HepG2 (cell line): ENCODE measurements at regions not wholly inside any gene's neighbourhood (a gene's known extent, or its start where the extent isn't known, plus 50 kb on each side); places are given as distances from the start of the nearest gene placed in this dataset.

Experiments used
- ATAC-seq: fragments of 200-7000 bp; cut with Tn5 transposase; 3 replicates; pipeline ENCODE4 v1.9.1; 2020; ENCODE audit warnings: mild to moderate bottlenecking, moderate library complexity
- BruUV-seq: library from RNA; stranded (reverse); fragments of 400-500 nt; replicated peaks from 2 replicates; lab custom pipeline; 2021; lab: Mats Ljungman, UMichigan
- CTCF ChIA-PET: fragments of 300-600 bp; formaldehyde crosslinking; extraction: SDS; loops from one replicate; lab custom pipeline; 2021; ENCODE audit warnings: low total read pairs, inconsistent platforms, low intra/inter-chr PET ratio; lab: Yijun Ruan, JAX
- POLR2A ChIA-PET: fragments of 350-600 bp; sonication (Branson Sonifier 250); formaldehyde crosslinking; loops from one replicate; lab custom pipeline; 2020; ENCODE audit warnings: antibody characterized with exemption, inconsistent platforms; lab: Yijun Ruan, JAX
- DNase-seq: peaks from one replicate; pipeline ENCODE4 v3.0.0-alpha.2; 2015; ENCODE audit warnings: low spot score
- FAIRE-seq: peaks from 3 replicates; lab custom pipeline; 2011; peaks lifted over from hg19 to GRCh38; lab: Jason Lieb, UNC
- H2AFZ ChIP-seq: one replicate; pipeline ENCODE4 v1.6.1; 2011; ENCODE audit warnings: low read length, inconsistent platforms
- H3K27ac ChIP-seq: fragments of 300-600 bp; 3 replicates; pipeline ENCODE4 v1.8.0; 2011; ENCODE audit warnings: mixed run types, mild to moderate bottlenecking, mixed read lengths, low read length, inconsistent platforms; ENCODE audit not compliant: insufficient read depth; ENCODE audit errors: extremely low read length
- H3K27me3 ChIP-seq, 2 experiments: fragments of 200-600 bp in 1 of 2; 2 replicates in 1 of 2; 3 replicates in 1 of 2; pipeline versions ENCODE4 v1.6.0 to v1.8.0; 2011; ENCODE audit warnings: low read length in 2 of 2, mild to moderate bottlenecking in 2 of 2, moderate library complexity in 2 of 2, inconsistent platforms in 1 of 2; ENCODE audit not compliant: insufficient read depth in 2 of 2, control insufficient read depth in 1 of 2
- H3K36me3 ChIP-seq, 2 experiments: fragments of 200-600 bp in 1 of 2; replicated peaks in 1 of 2; 2 replicates in 1 of 2; 3 replicates in 1 of 2; pipeline versions ENCODE4 v1.5.1 to v1.8.0; 2011; ENCODE audit warnings: low read length in 2 of 2, inconsistent platforms in 1 of 2; ENCODE audit not compliant: insufficient read depth in 2 of 2, control insufficient read depth in 1 of 2
- H3K4me1 ChIP-seq: 2 replicates; pipeline ENCODE4 v1.5.1; 2012; ENCODE audit warnings: low read length, inconsistent platforms; ENCODE audit not compliant: insufficient read depth
- H3K4me2 ChIP-seq: 2 replicates; pipeline ENCODE4 v1.6.0; 2011; ENCODE audit warnings: low read depth, low read length, inconsistent platforms
- H3K4me3 ChIP-seq, 3 experiments: fragments of 200-600 bp in 1 of 3; sonication (generic), shearing (Covaris generic) in 1 of 3; replicated peaks in 1 of 3; 2 replicates each; pipeline ENCODE4 v1.5.1; 2011 to 2016; ENCODE audit warnings: low read length in 3 of 3, inconsistent platforms in 2 of 3, low read depth in 2 of 3, mild to moderate bottlenecking in 2 of 3, control low read depth in 1 of 3, mixed read lengths in 1 of 3; ENCODE audit not compliant: insufficient read depth in 1 of 3
- H3K79me2 ChIP-seq: one replicate; pipeline ENCODE4 v1.6.1; 2011; ENCODE audit warnings: low read length, inconsistent platforms; ENCODE audit not compliant: insufficient read depth
- H3K9ac ChIP-seq: 2 replicates; pipeline ENCODE4 v1.6.0; 2011; ENCODE audit warnings: mild to moderate bottlenecking, low read depth, low read length, inconsistent platforms; ENCODE audit not compliant: insufficient read depth
- H3K9me3 ChIP-seq: 2 replicates; pipeline ENCODE4 v1.5.1; 2012; ENCODE audit warnings: mild to moderate bottlenecking, low read length
- H4K20me1 ChIP-seq: 2 replicates; pipeline ENCODE4 v1.6.0; 2011; ENCODE audit warnings: inconsistent platforms, mild to moderate bottlenecking, low read length, moderate library complexity; ENCODE audit not compliant: insufficient read depth
- ARNT ChIP-seq: fragments of 450-650 bp; IDR thresholded peaks from 2 replicates; pipeline ENCODE4 v1.6.1; 2017
- DMAP1 ChIP-seq: IDR thresholded peaks from 2 replicates; pipeline ENCODE4 v1.6.1; 2016
- GPN1 ChIP-seq: sonication (generic); formaldehyde crosslinking; IDR thresholded peaks from 2 replicates; pipeline ENCODE4 v1.5.1; 2020; ENCODE audit warnings: missing genetic modification reagents, borderline replicate concordance
- HNRNPUL1 ChIP-seq: fragments of 200-400 bp; formaldehyde crosslinking; IDR thresholded peaks from 2 replicates; pipeline ENCODE4 v1.6.1; 2017; ENCODE audit warnings: low read depth, mild to moderate bottlenecking, low read length, moderate library complexity
- MYC ChIP-seq: sonication (generic); formaldehyde crosslinking; IDR thresholded peaks from 2 replicates; pipeline ENCODE4 v1.9.0; 2021; ENCODE audit warnings: missing genetic modification reagents, borderline replicate concordance
- ZBTB42 ChIP-seq: sonication (generic); formaldehyde crosslinking; IDR thresholded peaks from 2 replicates; pipeline ENCODE4 v1.5.0; 2020; ENCODE audit warnings: mild to moderate bottlenecking, missing genetic modification reagents
- ZNF274 ChIP-seq: sonication (generic); formaldehyde crosslinking; IDR thresholded peaks from 2 replicates; pipeline ENCODE4 v1.5.1; 2020; ENCODE audit warnings: mild to moderate bottlenecking, missing genetic modification reagents
- ZNF317 ChIP-seq: sonication (generic); formaldehyde crosslinking; IDR thresholded peaks from 2 replicates; pipeline ENCODE4 v1.5.0; 2020; ENCODE audit warnings: mild to moderate bottlenecking, missing genetic modification reagents
- ZNF766 ChIP-seq: sonication (generic); formaldehyde crosslinking; IDR thresholded peaks from 2 replicates; pipeline ENCODE4 v1.5.0; 2020; ENCODE audit warnings: missing genetic modification reagents, borderline replicate concordance
- ZNF780A ChIP-seq: sonication (generic); formaldehyde crosslinking; IDR thresholded peaks from 2 replicates; pipeline ENCODE4 v1.8.0; 2022; ENCODE audit warnings: mild to moderate bottlenecking, missing genetic modification reagents, moderate library complexity
- WGBS: methylation state at CpG from one replicate; pipeline ENCODE4 v1.1.6; 2017; ENCODE audit warnings: low lambda C conversion rate; 5-methylcytosine and 5-hydroxymethylcytosine counted together
- in situ Hi-C: cut with HindIII; loops from 2 replicates; pipeline ENCODE4 v1.10.0; 2017; ENCODE audit warnings: low pct_unique_long_range_greater_than_20kb; ENCODE audit not compliant: extremely low pct_ligation_motif_present
- intact Hi-C: fragments of 100-400 bp; cut with micrococcal nuclease; formaldehyde crosslinking; loops from one replicate; pipeline ENCODE4 v1.10.0; 2022; ENCODE audit not compliant: unreplicated experiment
- TF ChIP-seq, protein P1 (sequence below): sonication (generic); formaldehyde crosslinking; IDR thresholded peaks from 2 replicates; pipeline ENCODE4 v1.4.0; 2020; ENCODE audit warnings: missing genetic modification reagents, mild to moderate bottlenecking, borderline replicate concordance
- TF ChIP-seq, protein P2 (sequence below): sonication (generic); formaldehyde crosslinking; IDR thresholded peaks from 2 replicates; pipeline ENCODE4 v1.4.0; 2020; ENCODE audit warnings: missing genetic modification reagents, borderline replicate concordance
- TF ChIP-seq, protein P3 (sequence below): sonication (generic); formaldehyde crosslinking; IDR thresholded peaks from 2 replicates; pipeline ENCODE4 v1.4.0; 2020; ENCODE audit warnings: mild to moderate bottlenecking, missing genetic modification reagents

DNA sequence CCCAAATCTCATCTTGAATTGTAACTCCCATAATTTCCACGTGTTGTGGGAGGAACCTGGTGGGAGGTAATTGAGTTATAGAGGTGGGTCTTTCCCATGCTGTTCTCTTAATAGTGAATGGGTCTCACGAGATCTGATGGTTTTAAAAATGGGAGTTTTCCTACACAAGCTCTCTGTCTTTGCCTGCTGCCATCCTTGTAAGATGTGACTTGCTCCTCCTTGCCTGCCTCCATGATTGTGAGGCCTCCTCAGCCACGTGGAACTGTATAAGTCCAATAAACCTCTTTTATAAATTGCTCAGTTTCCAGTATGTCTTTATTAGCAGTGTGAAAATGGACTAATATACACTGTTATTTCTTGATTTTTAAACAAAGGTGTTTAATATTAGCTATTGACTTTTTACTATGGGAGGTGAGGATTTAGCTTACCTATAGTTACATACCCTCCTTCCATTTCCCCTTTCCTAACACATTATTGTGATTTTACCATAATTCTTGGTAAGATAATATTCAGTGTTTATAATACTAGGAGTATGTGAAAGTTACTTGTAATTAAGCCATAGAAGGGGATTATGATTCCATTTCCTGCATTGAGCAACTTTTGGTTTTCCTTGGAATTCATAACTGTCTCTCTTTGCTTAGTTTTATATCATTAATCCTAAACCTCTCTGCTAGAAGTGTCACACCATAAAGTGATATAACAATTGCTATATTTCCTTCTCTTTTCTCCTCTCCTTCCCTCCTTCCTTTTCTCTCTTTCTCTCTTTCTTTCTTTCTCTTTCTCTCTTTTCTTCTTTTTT is 151.0 kb upstream of the KRAS start:
- Histone ChIP-seq H3K36me3 (no peaks in the 10 kb centered on the region), H3K4me3 (no peak overlapping the region), H3K4me1 (no peaks in the 10 kb centered on the region), H3K27ac (no peak overlapping the region), H3K79me2 (no peaks in the 10 kb centered on the region), H4K20me1 (no peaks in the 10 kb centered on the region), H3K4me2 (no peak overlapping the region), H3K27me3 (no peaks in the 10 kb centered on the region)
- intact Hi-C loops (no loop called here), in situ Hi-C loops (no loop called here)
- FAIRE-seq (no peak), DNase-seq (no peak), ATAC-seq (no peak)
- CTCF ChIA-PET, result no interaction called here
- POLR2A ChIA-PET, result no interaction called here
- TF ChIP-seq, protein P1, sequence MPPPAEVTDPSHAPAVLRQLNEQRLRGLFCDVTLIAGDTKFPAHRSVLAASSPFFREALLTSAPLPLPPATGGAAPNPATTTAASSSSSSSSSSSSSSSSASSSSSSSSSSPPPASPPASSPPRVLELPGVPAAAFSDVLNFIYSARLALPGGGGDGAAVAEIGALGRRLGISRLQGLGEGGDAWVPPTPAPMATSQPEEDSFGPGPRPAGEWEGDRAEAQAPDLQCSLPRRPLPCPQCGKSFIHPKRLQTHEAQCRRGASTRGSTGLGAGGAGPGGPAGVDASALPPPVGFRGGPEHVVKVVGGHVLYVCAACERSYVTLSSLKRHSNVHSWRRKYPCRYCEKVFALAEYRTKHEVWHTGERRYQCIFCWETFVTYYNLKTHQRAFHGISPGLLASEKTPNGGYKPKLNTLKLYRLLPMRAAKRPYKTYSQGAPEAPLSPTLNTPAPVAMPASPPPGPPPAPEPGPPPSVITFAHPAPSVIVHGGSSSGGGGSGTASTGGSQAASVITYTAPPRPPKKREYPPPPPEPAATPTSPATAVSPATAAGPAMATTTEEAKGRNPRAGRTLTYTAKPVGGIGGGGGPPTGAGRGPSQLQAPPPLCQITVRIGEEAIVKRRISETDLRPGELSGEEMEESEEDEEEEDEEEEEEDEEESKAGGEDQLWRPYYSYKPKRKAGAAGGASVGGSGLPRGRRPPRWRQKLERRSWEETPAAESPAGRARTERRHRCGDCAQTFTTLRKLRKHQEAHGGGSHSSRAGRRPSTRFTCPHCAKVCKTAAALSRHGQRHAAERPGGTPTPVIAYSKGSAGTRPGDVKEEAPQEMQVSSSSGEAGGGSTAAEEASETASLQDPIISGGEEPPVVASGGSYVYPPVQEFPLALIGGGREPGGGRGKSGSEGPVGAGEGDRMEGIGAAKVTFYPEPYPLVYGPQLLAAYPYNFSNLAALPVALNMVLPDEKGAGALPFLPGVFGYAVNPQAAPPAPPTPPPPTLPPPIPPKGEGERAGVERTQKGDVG, result no peak
- no peak for TF ChIP-seq DMAP1 (CRISPR knock-in tag)
- no peak for TF ChIP-seq ARNT
- TF ChIP-seq ZNF274, result no peak
- TF ChIP-seq HNRNPUL1, result no peak
- TF ChIP-seq, protein P2, sequence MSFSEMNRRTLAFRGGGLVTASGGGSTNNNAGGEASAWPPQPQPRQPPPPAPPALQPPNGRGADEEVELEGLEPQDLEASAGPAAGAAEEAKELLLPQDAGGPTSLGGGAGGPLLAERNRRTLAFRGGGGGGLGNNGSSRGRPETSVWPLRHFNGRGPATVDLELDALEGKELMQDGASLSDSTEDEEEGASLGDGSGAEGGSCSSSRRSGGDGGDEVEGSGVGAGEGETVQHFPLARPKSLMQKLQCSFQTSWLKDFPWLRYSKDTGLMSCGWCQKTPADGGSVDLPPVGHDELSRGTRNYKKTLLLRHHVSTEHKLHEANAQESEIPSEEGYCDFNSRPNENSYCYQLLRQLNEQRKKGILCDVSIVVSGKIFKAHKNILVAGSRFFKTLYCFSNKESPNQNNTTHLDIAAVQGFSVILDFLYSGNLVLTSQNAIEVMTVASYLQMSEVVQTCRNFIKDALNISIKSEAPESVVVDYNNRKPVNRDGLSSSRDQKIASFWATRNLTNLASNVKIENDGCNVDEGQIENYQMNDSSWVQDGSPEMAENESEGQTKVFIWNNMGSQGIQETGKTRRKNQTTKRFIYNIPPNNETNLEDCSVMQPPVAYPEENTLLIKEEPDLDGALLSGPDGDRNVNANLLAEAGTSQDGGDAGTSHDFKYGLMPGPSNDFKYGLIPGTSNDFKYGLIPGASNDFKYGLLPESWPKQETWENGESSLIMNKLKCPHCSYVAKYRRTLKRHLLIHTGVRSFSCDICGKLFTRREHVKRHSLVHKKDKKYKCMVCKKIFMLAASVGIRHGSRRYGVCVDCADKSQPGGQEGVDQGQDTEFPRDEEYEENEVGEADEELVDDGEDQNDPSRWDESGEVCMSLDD (CRISPR knock-in tag), result no peak
- TF ChIP-seq, protein P3, sequence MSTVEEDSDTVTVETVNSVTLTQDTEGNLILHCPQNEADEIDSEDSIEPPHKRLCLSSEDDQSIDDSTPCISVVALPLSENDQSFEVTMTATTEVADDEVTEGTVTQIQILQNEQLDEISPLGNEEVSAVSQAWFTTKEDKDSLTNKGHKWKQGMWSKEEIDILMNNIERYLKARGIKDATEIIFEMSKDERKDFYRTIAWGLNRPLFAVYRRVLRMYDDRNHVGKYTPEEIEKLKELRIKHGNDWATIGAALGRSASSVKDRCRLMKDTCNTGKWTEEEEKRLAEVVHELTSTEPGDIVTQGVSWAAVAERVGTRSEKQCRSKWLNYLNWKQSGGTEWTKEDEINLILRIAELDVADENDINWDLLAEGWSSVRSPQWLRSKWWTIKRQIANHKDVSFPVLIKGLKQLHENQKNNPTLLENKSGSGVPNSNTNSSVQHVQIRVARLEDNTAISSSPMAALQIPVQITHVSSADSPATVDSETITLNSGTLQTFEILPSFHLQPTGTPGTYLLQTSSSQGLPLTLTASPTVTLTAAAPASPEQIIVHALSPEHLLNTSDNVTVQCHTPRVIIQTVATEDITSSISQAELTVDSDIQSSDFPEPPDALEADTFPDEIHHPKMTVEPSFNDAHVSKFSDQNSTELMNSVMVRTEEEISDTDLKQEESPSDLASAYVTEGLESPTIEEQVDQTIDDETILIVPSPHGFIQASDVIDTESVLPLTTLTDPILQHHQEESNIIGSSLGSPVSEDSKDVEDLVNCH (CRISPR knock-in tag), result no peak
- TF ChIP-seq ZNF766 (CRISPR knock-in tag), result no peak
- TF ChIP-seq ZBTB42 (CRISPR knock-in tag), result no peak
- no peak for TF ChIP-seq ZNF780A (CRISPR knock-in tag)
- no peak for TF ChIP-seq ZNF317
- no peak for TF ChIP-seq GPN1 (CRISPR knock-in tag)
- no peak for TF ChIP-seq MYC
- TF ChIP-seq, all 625 proteins: peak for 0
- WGBS, result 1% methylated on average over 3 of the region's 3 CpGs
- Histone ChIP-seq H3K9ac (no peak overlapping the region), H3K9me3 (no peaks in the 10 kb centered on the region), H2AFZ (no peak overlapping the region)
- no TSS peak for BruUV-seq
